ENCODE measurements at regions not wholly inside any gene's neighbourhood (a gene's known extent, or its start where the extent isn't known, plus 50 kb on each side); places are given as distances from the start of the nearest gene placed in this dataset.

GRCh38 chr17:49918591-49918990 lies 50.4 kb upstream of the DLX4 start:
- DNase-seq (ENCODE audit: low spot score), result no peak
- Histone ChIP-seq H3K4me3 (ENCODE audit: low read depth, low read length, poor library complexity, severe bottlenecking) (no peak overlapping the region), H3K4me1 (ENCODE audit: insufficient read depth, low read length, poor library complexity, severe bottlenecking) (no peaks in the 10 kb centered on the region), H3K27ac (ENCODE audit: low read depth, low read length, poor library complexity, severe bottlenecking) (no peak overlapping the region), H3K27me3 (replicated peaks; ENCODE audit: insufficient read depth, low read depth, low read length, poor library complexity) (no peaks in the 10 kb centered on the region), H3K36me3 (ENCODE audit: insufficient read depth, low read length, poor library complexity, severe bottlenecking) (no peaks in the 10 kb centered on the region), H3K9me3 (ENCODE audit: low read depth, low read length, poor library complexity, severe bottlenecking) (no peaks in the 10 kb centered on the region)
- ChIA-PET POLR2A (ENCODE audit: low non-redundant PET) (no interaction called here), CTCF (no interaction called here)
- no peak for TF ChIP-seq EZH2 (IDR thresholded peaks at IDR 0.05; ENCODE audit: borderline replicate concordance, low read depth, low read length, poor library complexity, severe bottlenecking)
- no peak for TF ChIP-seq CTCF (conservative IDR thresholded peaks at IDR 0.05; ENCODE audit: low read depth, low read length)
- intact Hi-C loops (cut with micrococcal nuclease; ENCODE audit: unreplicated experiment), result no loop called here
- BruUV-seq (replicated peaks), result no TSS peak

All from A673 (cell line).